HEK293 (cell line): ENCODE measurements at regions not wholly inside any gene's neighbourhood (a gene's known extent, or its start where the extent isn't known, plus 50 kb on each side); places are given as distances from the start of the nearest gene placed in this dataset.

ENCODE experiments used
- CTCF ChIA-PET: fragments of 350-600 bp; formaldehyde crosslinking; extraction: SDS; loops from one replicate; lab custom pipeline; 2021; ENCODE audit warnings: antibody characterized with exemption; lab: Yijun Ruan, JAX
- POLR2A ChIA-PET: fragments of 300-600 bp; formaldehyde crosslinking; extraction: SDS; loops from one replicate; lab custom pipeline; 2020; ENCODE audit warnings: antibody characterized with exemption, inconsistent platforms; lab: Yijun Ruan, JAX
- H3K27ac ChIP-seq: fragments of 200-500 bp; sonication (Bioruptor generic); 2 replicates; pipeline ENCODE4 v1.5.1; 2014; ENCODE audit warnings: low read depth, low read length, control low read depth, inconsistent platforms; ENCODE audit errors: extremely low read depth
- H3K36me3 ChIP-seq, 2 experiments: fragments of 200-500 bp in 1 of 2; sonication (Bioruptor generic) in 1 of 2; 1 replicate in 1 of 2; 2 replicates in 1 of 2; pipeline ENCODE4 v1.5.1; 2014 to 2017; ENCODE audit warnings: inconsistent platforms in 2 of 2, low read length in 2 of 2; ENCODE audit not compliant: control insufficient read depth in 2 of 2, insufficient read depth in 1 of 2
- H3K4me1 ChIP-seq: fragments of 200-500 bp; sonication (Bioruptor generic); 2 replicates; pipeline ENCODE4 v1.5.1; 2014; ENCODE audit warnings: mild to moderate bottlenecking, low read length, inconsistent platforms; ENCODE audit not compliant: control insufficient read depth, insufficient read depth
- H3K4me3 ChIP-seq: 2 replicates; pipeline ENCODE4 v1.5.1; 2011; ENCODE audit warnings: low read depth, mild to moderate bottlenecking, control low read depth, low read length, moderate library complexity
- H3K9me3 ChIP-seq: fragments of 200-500 bp; sonication (Bioruptor generic); 2 replicates; pipeline ENCODE4 v1.5.1; 2014; ENCODE audit warnings: low read depth, low read length, inconsistent platforms; ENCODE audit not compliant: control insufficient read depth, insufficient read depth
- FEZF1 ChIP-seq: fragments of 450-650 bp; formaldehyde crosslinking; IDR thresholded peaks from 2 replicates; pipeline ENCODE4 v1.5.1; 2016; ENCODE audit warnings: missing biosample characterization, missing genetic modification characterization
- HIC1 ChIP-seq: fragments of 450-650 bp; formaldehyde crosslinking; IDR thresholded peaks from 2 replicates; pipeline ENCODE4 v1.5.1; 2016; ENCODE audit warnings: missing biosample characterization, missing genetic modification characterization
- PRDM1 ChIP-seq: fragments of 450-650 bp; formaldehyde crosslinking; IDR thresholded peaks from 2 replicates; pipeline ENCODE4; 2016; ENCODE audit warnings: missing biosample characterization, missing genetic modification characterization
- SCRT2 ChIP-seq: fragments of 450-650 bp; formaldehyde crosslinking; IDR thresholded peaks from 2 replicates; pipeline ENCODE4 v1.5.1; 2016; ENCODE audit warnings: missing biosample characterization, missing genetic modification characterization
- SETDB1 ChIP-seq: IDR thresholded peaks from one replicate; pipeline ENCODE4 v1.6.1; 2017; ENCODE audit warnings: mild to moderate bottlenecking, low read length, moderate library complexity, mixed read lengths; ENCODE audit not compliant: insufficient read length
- SP2 ChIP-seq: fragments of 450-650 bp; formaldehyde crosslinking; IDR thresholded peaks from 2 replicates; pipeline ENCODE4 v1.5.1; 2016; ENCODE audit warnings: missing biosample characterization, missing genetic modification characterization
- ZBTB20 ChIP-seq: fragments of 450-650 bp; formaldehyde crosslinking; IDR thresholded peaks from 2 replicates; pipeline ENCODE4 v1.5.1; 2016; ENCODE audit warnings: missing biosample characterization, missing genetic modification characterization
- ZFP3 ChIP-seq: fragments of 450-650 bp; formaldehyde crosslinking; IDR thresholded peaks from 2 replicates; pipeline ENCODE4 v1.5.1; 2016; ENCODE audit warnings: low read depth, missing biosample characterization, missing genetic modification characterization
- ZFP37 ChIP-seq: fragments of 450-650 bp; formaldehyde crosslinking; IDR thresholded peaks from 2 replicates; pipeline ENCODE4 v1.5.1; 2016; ENCODE audit warnings: missing biosample characterization, missing genetic modification characterization
- ZNF114 ChIP-seq: fragments of 450-650 bp; formaldehyde crosslinking; IDR thresholded peaks from 2 replicates; pipeline ENCODE4 v1.5.0; 2017; ENCODE audit warnings: missing biosample characterization, missing genetic modification characterization
- ZNF214 ChIP-seq: fragments of 450-650 bp; formaldehyde crosslinking; IDR thresholded peaks from 2 replicates; pipeline ENCODE4 v1.5.1; 2017; ENCODE audit warnings: missing biosample characterization, mild to moderate bottlenecking, missing genetic modification characterization, borderline replicate concordance
- ZNF354C ChIP-seq: fragments of 450-650 bp; formaldehyde crosslinking; IDR thresholded peaks from 2 replicates; pipeline ENCODE4 v1.5.1; 2016; ENCODE audit warnings: missing biosample characterization, missing genetic modification characterization, low read depth, borderline replicate concordance
- ZNF426 ChIP-seq: fragments of 450-650 bp; formaldehyde crosslinking; IDR thresholded peaks from 2 replicates; pipeline ENCODE4 v1.5.1; 2017; ENCODE audit warnings: missing biosample characterization, missing genetic modification characterization, mild to moderate bottlenecking, inconsistent platforms, moderate library complexity
- ZNF510 ChIP-seq: fragments of 450-650 bp; formaldehyde crosslinking; IDR thresholded peaks from 2 replicates; pipeline ENCODE4 v1.5.1; 2018; ENCODE audit warnings: mild to moderate bottlenecking, missing genetic modification characterization, missing biosample characterization; ENCODE audit not compliant: insufficient replicate concordance
- ZNF529 ChIP-seq: fragments of 450-650 bp; formaldehyde crosslinking; IDR thresholded peaks from 2 replicates; pipeline ENCODE4 v1.5.1; 2017; ENCODE audit warnings: missing genetic modification characterization, missing biosample characterization; ENCODE audit not compliant: insufficient replicate concordance
- ZNF600 ChIP-seq: fragments of 450-650 bp; formaldehyde crosslinking; IDR thresholded peaks from 2 replicates; pipeline ENCODE4 v1.5.1; 2016; ENCODE audit warnings: missing biosample characterization, missing genetic modification characterization
- ZNF645 ChIP-seq: fragments of 450-650 bp; formaldehyde crosslinking; IDR thresholded peaks from 2 replicates; pipeline ENCODE4; 2016; ENCODE audit warnings: missing biosample characterization, missing genetic modification characterization
- ZNF843 ChIP-seq: fragments of 450-650 bp; formaldehyde crosslinking; IDR thresholded peaks from 2 replicates; pipeline ENCODE4 v1.5.1; 2016; ENCODE audit warnings: missing biosample characterization, missing genetic modification characterization

GRCh38 chr1:91124290-91124985 is 102.6 kb upstream of the ZNF644 start (continued):
- TF ChIP-seq ZNF529: no peak
- TF ChIP-seq ZNF510 (tag by site-specific recombination): no peak
- no peak for TF ChIP-seq FEZF1 (tag by site-specific recombination)
- no peak for TF ChIP-seq ZNF600
- no peak for TF ChIP-seq ZFP3
- TF ChIP-seq HIC1 (tag by site-specific recombination): no peak

- Histone ChIP-seq H3K4me3 (no peak overlapping the region), H3K9me3 (no peaks in the 10 kb centered on the region), H3K27ac (no peak overlapping the region), H3K4me1 (no peaks in the 10 kb centered on the region), H3K36me3 (no peaks in the 10 kb centered on the region)
- no peak for TF ChIP-seq ZBTB20 (tag by site-specific recombination)
- TF ChIP-seq SCRT2 (tag by site-specific recombination): peak; percentile 28; the same call in 1 of the 2 replicates
- ChIA-PET POLR2A (no interaction called here), CTCF (interaction anchor here (0.5 to 0.6 kb wide), 2 partner anchors 31 to 1764 kb away, joined by 3 to 4 read pairs; no protein-coding TSS in a partner anchor)
These were observed 101.9 kb upstream of the ZNF644 start for GRCh38 chr1:91123773-91124172.

- CTCF ChIA-PET: interaction anchor here (0.5 kb wide), 1 partner anchor 31 kb away, joined by 4 read pairs; no protein-coding TSS in a partner anchor
- Histone ChIP-seq H3K27ac (no peak overlapping the region), H3K9me3 (no peaks in the 10 kb centered on the region)
- POLR2A ChIA-PET: no interaction called here
- TF ChIP-seq ZFP37 (tag by site-specific recombination): no peak
- TF ChIP-seq SP2: no peak
- TF ChIP-seq, all 188 proteins: peak for 0
- Histone ChIP-seq H3K36me3 (no peaks in the 10 kb centered on the region), H3K4me1 (no peaks in the 10 kb centered on the region), H3K4me3 (no peak overlapping the region)
These were observed 101.5 kb upstream of the ZNF644 start for GRCh38 chr1:91123319-91123718.

GRCh38 chr1:91122106-91122717 is 100.4 kb upstream of the ZNF644 start:
- H3K4me1 ChIP-seq: no peaks in the 10 kb centered on the region
- POLR2A ChIA-PET: no interaction called here
- no peak overlapping the region for H3K4me3 ChIP-seq
- TF ChIP-seq ZNF214 (tag by site-specific recombination) (no peak), ZNF114 (tag by site-specific recombination) (no peak), ZNF354C (tag by site-specific recombination) (no peak), ZNF645 (tag by site-specific recombination) (no peak), PRDM1 (tag by site-specific recombination) (no peak), ZNF843 (no peak), SETDB1 (no peak), ZBTB20 (tag by site-specific recombination) (no peak), ZNF426 (no peak)
- H3K9me3 ChIP-seq: no peaks in the 10 kb centered on the region
- no peak overlapping the region for H3K27ac ChIP-seq
- CTCF ChIA-PET: interaction anchor here (0.7 to 2.2 kb wide), 2 partner anchors 44 to 104 kb away, joined by 3 to 7 read pairs; no protein-coding TSS in a partner anchor
- H3K36me3 ChIP-seq: no peaks in the 10 kb centered on the region
